ENCODE measurements at regions not wholly inside any gene's neighbourhood (a gene's known extent, or its start where the extent isn't known, plus 50 kb on each side); places are given as distances from the start of the nearest gene placed in this dataset.

DNA sequence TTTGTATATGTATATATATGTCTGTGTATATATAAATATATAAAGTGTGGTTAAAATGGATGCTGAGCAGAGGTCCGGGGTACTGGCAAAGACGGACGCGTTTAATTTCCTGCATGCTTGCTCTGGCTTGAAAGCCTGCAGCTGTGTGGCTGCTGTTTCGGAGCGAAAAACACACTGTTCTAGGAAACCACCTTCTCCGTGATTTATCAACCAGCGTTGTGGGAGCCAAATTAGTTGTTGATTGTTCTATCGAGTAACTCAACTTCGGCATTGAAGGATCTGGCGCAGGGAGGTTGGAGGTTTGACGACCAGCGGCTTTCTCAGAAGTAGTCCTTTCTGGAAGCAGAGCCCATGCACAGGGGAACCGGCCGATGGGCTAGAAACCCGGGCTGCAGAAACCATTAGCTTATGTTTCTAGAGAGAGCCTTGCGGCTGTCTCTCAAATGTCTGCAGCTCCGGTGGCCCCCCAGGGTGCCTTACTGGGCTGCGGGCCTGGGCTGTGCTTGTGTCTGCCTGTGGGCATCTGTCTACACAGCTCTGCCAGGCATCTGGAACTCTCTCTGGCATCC lies 81.8 kb downstream of the EDN3 start:
- H3K79me2 ChIP-seq (ENCODE audit: control insufficient read depth, insufficient read depth, low read length), result no peaks in the 10 kb centered on the region
- H3K27me3 ChIP-seq (ENCODE audit: control insufficient read depth, insufficient read depth, low read length), result no peaks in the 10 kb centered on the region
- no peaks in the 10 kb centered on the region for H3K36me3 ChIP-seq (ENCODE audit: control insufficient read depth, insufficient read depth, low read length)
- TF ChIP-seq, protein P1, sequence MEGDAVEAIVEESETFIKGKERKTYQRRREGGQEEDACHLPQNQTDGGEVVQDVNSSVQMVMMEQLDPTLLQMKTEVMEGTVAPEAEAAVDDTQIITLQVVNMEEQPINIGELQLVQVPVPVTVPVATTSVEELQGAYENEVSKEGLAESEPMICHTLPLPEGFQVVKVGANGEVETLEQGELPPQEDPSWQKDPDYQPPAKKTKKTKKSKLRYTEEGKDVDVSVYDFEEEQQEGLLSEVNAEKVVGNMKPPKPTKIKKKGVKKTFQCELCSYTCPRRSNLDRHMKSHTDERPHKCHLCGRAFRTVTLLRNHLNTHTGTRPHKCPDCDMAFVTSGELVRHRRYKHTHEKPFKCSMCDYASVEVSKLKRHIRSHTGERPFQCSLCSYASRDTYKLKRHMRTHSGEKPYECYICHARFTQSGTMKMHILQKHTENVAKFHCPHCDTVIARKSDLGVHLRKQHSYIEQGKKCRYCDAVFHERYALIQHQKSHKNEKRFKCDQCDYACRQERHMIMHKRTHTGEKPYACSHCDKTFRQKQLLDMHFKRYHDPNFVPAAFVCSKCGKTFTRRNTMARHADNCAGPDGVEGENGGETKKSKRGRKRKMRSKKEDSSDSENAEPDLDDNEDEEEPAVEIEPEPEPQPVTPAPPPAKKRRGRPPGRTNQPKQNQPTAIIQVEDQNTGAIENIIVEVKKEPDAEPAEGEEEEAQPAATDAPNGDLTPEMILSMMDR (conservative IDR thresholded peaks at IDR 0.05 in 1 of 2, IDR thresholded peaks at IDR 0.05 in 1 of 2; ENCODE audit: low read depth in 1 of 2, low read length in 2 of 2), result no peak
- no peak for TF ChIP-seq EZH2 (IDR thresholded peaks at IDR 0.05; ENCODE audit: low read length, missing control alignments)
- H3K27ac ChIP-seq (ENCODE audit: insufficient read depth, low read length), result no peak overlapping the region
- no peaks in the 10 kb centered on the region for H3K4me1 ChIP-seq (ENCODE audit: control insufficient read depth, extremely low read depth, insufficient read depth, low read length)
- no peaks in the 10 kb centered on the region for H4K20me1 ChIP-seq (ENCODE audit: control insufficient read depth, extremely low read depth, insufficient read depth, low read length)
- no peaks in the 10 kb centered on the region for H3K9me3 ChIP-seq (ENCODE audit: control insufficient read depth, insufficient read depth, low read depth, low read length)
- H2AFZ ChIP-seq (ENCODE audit: low read length), result no peak overlapping the region
- DNase-seq (ENCODE audit: low read depth in 2 of 2), result no peak
- no peak overlapping the region for H3K4me2 ChIP-seq (ENCODE audit: extremely low read depth, insufficient read depth, low read length)
- no peak overlapping the region for H3K4me3 ChIP-seq (replicated peaks in 1 of 4; ENCODE audit: control extremely low read depth in 1 of 4, insufficient read depth in 1 of 4, low read depth in 3 of 4, low read length in 4 of 4)
- no peak overlapping the region for H3K9ac ChIP-seq (ENCODE audit: insufficient read depth, low read length)

- no peak overlapping the region for H3K4me3 ChIP-seq (replicated peaks in 1 of 4; ENCODE audit: control extremely low read depth in 1 of 4, insufficient read depth in 1 of 4, low read depth in 3 of 4, low read length in 4 of 4)
- no peaks in the 10 kb centered on the region for H4K20me1 ChIP-seq (ENCODE audit: control insufficient read depth, extremely low read depth, insufficient read depth, low read length)
- no peaks in the 10 kb centered on the region for H3K36me3 ChIP-seq (ENCODE audit: control insufficient read depth, insufficient read depth, low read length)
- no peak for DNase-seq (ENCODE audit: low read depth in 2 of 2)
- no peak overlapping the region for H3K4me2 ChIP-seq (ENCODE audit: extremely low read depth, insufficient read depth, low read length)
- no peak for TF ChIP-seq EZH2 (IDR thresholded peaks at IDR 0.05; ENCODE audit: low read length, missing control alignments)
- TF ChIP-seq, protein P1 (conservative IDR thresholded peaks at IDR 0.05 in 1 of 2, IDR thresholded peaks at IDR 0.05 in 1 of 2; ENCODE audit: low read depth in 1 of 2, low read length in 2 of 2), result no peak
- no peaks in the 10 kb centered on the region for H3K9me3 ChIP-seq (ENCODE audit: control insufficient read depth, insufficient read depth, low read depth, low read length)
- H3K9ac ChIP-seq (ENCODE audit: insufficient read depth, low read length), result no peak overlapping the region
- H2AFZ ChIP-seq (ENCODE audit: low read length), result no peak overlapping the region
- H3K79me2 ChIP-seq (ENCODE audit: control insufficient read depth, insufficient read depth, low read length), result no peaks in the 10 kb centered on the region
- no peaks in the 10 kb centered on the region for H3K4me1 ChIP-seq (ENCODE audit: control insufficient read depth, extremely low read depth, insufficient read depth, low read length)
- H3K27me3 ChIP-seq (ENCODE audit: control insufficient read depth, insufficient read depth, low read length), result no peaks in the 10 kb centered on the region
- no peak overlapping the region for H3K27ac ChIP-seq (ENCODE audit: insufficient read depth, low read length)
Measured at GRCh38 chr20:59382907-59383306, 82.5 kb downstream of the EDN3 start.

- H4K20me1 ChIP-seq (ENCODE audit: control insufficient read depth, extremely low read depth, insufficient read depth, low read length), result no peaks in the 10 kb centered on the region
- H3K9me3 ChIP-seq (ENCODE audit: control insufficient read depth, insufficient read depth, low read depth, low read length), result no peaks in the 10 kb centered on the region
- H3K4me1 ChIP-seq (ENCODE audit: control insufficient read depth, extremely low read depth, insufficient read depth, low read length), result no peaks in the 10 kb centered on the region
- no peaks in the 10 kb centered on the region for H3K79me2 ChIP-seq (ENCODE audit: control insufficient read depth, insufficient read depth, low read length)
- no peak overlapping the region for H3K4me3 ChIP-seq (replicated peaks in 1 of 4; ENCODE audit: control extremely low read depth in 1 of 4, insufficient read depth in 1 of 4, low read depth in 3 of 4, low read length in 4 of 4)
- H3K9ac ChIP-seq (ENCODE audit: insufficient read depth, low read length), result no peak overlapping the region
- DNase-seq (ENCODE audit: low read depth in 2 of 2), result no peak
- no peaks in the 10 kb centered on the region for H3K27me3 ChIP-seq (ENCODE audit: control insufficient read depth, insufficient read depth, low read length)
- TF ChIP-seq, protein P1 (conservative IDR thresholded peaks at IDR 0.05 in 1 of 2, IDR thresholded peaks at IDR 0.05 in 1 of 2; ENCODE audit: low read depth in 1 of 2, low read length in 2 of 2), result no peak
- TF ChIP-seq EZH2 (IDR thresholded peaks at IDR 0.05; ENCODE audit: low read length, missing control alignments), result no peak
- no peak overlapping the region for H3K4me2 ChIP-seq (ENCODE audit: extremely low read depth, insufficient read depth, low read length)
- H2AFZ ChIP-seq (ENCODE audit: low read length), result no peak overlapping the region
- no peaks in the 10 kb centered on the region for H3K36me3 ChIP-seq (ENCODE audit: control insufficient read depth, insufficient read depth, low read length)
- H3K27ac ChIP-seq (ENCODE audit: insufficient read depth, low read length), result no peak overlapping the region
Measured at GRCh38 chr20:59385038-59385437, 84.6 kb downstream of the EDN3 start.

All from fibroblast of lung (primary cell).